Stimulated activated CD8-positive, alpha-beta memory T cell treated with anti-CD3 and anti-CD28 coated beads, Interleukin-12 subunit alpha, Interleukin-12 subunit beta, amount 100 ng/mL, for 24 hours (primary cell): ENCODE measurements at regions not wholly inside any gene's neighbourhood (a gene's known extent, or its start where the extent isn't known, plus 50 kb on each side); places are given as distances from the start of the nearest gene placed in this dataset.

Source experiments
- DNase-seq: peaks from one replicate; pipeline ENCODE4 v3.0.0-alpha.2; 2020; ENCODE audit errors: extremely low read depth

DNA sequence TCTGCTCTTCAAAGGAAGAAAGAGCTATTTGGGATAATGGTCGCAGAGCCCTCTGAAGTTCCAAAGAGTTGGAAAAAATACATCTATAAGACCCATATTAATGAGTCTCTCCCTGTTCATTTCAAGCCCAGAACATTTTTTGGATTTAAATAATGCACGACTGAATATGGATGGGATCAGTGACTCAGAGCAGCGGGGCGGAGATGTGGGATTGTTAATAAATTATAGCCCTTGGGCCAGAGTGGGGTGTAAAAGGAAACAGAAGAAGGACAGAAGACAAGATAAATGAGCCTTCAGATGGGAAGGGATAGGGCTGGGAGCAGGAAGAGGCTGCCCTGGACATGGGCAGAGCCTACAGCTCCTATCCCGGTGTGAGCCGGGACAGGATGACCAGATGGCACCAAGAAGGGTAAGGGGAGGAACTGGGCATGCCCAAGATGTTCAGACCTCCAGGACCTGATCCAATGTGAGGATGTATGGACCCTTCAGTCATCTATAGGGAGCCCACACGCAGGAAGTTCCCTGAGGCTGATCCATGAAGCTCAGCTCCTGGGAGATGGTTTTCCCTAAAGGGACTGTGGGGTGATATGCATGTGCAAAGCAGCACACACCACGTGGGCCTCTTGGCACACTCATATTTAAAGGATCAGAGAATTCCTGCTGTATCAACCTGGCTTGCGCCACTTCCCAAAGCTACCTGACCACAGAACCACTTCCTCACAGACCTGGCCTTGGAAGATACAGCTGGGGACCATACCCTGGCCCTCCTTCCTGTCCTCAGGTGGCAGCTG lies 96.1 kb upstream of the PLXNA4 start:
- no peak for DNase-seq

DNA sequence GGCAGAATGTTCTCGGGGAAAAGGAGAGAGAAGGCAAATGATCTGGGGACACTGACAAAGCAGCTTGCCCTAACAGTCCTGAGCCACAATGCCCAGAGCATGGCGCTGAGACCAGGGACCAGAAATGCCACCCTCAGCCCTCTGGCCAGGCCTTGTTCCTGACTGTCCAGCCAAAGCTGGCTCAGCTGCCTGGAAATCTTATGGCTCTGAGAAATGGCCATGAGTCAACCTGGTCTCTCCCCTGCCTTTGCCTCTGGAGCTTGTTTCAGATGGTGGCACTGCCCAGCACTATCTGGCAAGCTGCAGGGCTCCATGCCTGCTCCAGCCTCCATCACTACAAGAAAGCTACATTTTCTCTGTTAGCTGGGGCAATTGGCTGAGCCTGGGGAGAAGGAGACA lies 90.5 kb upstream of the PLXNA4 start:
- DNase-seq, result no peak

GRCh38 chr7:132666071-132666773 lies 90.0 kb upstream of the PLXNA4 start:
- no peak for DNase-seq

- no peak for DNase-seq
These were observed 80.8 kb upstream of the PLXNA4 start for GRCh38 chr7:132656846-132657776.

- DNase-seq, result no peak
These were observed 80.1 kb upstream of the PLXNA4 start for GRCh38 chr7:132656341-132656740.

DNA sequence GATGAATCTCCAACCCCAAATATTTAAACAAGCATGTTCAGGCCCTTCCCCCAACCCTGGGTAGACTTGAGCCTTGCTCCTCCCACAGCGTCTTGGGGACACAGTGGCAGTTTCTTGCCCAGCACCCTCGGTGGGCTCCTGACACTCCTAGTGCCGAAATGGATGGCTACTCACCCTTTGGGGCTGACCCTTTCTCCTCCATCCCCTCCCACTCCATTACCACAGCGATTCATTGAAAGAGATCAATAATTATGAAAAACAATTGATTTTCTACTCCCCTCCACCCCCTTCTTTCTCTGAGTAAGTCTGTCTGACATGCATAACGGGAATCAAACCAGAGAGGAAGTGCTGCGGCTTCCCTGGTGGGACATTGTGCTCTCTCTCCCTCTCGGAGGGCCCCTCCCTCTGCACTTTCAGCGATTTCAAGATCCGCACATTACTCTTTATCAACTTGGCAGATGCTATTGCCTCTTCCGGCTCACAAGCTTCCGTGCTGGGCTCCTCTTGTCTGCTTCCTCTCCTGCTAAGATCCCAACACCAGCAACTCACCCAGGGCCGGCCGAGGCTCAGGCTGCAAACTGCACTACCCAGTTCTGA lies 79.0 kb upstream of the PLXNA4 start:
- peak; percentile 8 for DNase-seq

DNA sequence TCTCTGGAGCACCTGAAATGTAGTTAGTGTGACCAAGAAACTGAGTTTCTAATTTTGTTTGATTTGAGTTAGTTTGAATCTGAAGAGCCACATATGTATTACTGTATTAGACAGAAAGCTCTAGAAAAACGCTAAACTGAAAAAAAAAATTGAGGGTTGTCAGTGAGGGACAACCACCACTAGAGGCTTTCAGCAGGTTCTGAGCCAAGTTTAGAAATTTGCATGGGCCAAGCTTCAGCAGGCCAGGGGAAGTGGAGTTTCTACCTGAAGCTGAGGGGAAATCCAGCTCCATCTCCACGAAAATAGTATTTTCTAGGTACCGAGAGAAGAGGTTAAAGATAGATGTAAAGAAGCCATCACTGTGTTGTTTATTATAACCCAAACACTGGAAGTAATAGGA lies 77.9 kb upstream of the PLXNA4 start:
- no peak for DNase-seq

GRCh38 chr7:132653366-132653930 lies 77.2 kb upstream of the PLXNA4 start:
- DNase-seq, result no peak

DNA sequence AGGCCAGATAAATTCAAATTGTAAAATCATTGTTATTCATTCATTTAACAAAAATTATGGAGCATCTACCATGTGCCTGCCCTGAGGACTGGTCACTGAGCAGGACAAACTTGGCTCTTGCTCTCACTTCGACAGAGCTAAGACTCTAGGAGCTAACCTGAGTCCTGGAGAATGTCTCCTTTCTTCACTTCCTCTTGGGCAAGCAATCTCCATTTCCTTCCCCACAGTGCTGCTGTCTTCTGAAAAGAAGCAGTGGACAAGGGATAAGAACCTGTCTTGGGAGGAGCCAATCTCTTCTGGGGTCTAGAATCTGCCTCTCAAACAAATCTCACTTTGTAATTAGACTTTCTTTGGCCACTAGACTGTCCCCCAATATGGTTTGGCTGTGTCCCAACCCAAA lies 76.2 kb upstream of the PLXNA4 start:
- no peak for DNase-seq

DNA sequence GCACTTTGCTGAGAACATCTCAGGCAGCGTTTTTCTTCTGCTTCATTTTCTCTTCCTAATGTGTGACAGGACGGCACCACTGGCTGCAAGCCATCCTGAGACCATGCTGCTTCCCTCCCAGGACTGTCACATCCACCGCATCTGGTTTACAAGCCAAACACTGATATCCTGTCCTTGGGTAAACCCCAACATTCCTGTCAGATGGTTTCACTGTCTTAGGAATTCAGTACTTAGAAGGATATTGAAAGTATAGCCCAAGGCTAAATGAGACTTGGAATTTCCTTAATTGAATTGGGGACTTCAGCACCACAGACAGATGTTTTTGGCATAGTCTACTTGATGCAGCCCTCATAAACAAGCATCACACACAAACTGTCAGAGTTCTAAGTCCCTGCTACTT lies 74.2 kb upstream of the PLXNA4 start:
- no peak for DNase-seq

GRCh38 chr7:132647311-132647710 lies 71.0 kb upstream of the PLXNA4 start:
- DNase-seq, result no peak

- no peak for DNase-seq
These were observed 69.8 kb upstream of the PLXNA4 start for GRCh38 chr7:132646052-132646451.

DNA sequence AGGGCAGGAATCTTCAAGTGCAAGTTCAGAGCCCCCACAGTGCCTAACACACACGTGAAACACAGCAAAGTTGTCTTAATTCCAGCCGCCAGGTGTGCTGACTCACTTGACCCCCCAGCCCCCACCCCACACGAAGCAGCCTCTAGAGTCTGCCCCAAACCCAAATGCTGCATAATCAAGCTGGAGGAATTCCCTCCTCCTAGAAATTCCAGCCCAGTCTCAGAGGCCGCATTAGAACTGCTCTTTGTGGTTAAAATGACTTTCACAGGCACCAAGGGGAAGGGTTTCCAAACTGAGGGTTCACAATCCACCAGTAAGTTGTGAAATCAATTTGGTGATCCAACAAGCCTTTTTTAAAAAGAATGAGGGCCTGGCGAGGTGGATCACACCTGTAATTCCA lies 67.0 kb upstream of the PLXNA4 start:
- no peak for DNase-seq

DNA sequence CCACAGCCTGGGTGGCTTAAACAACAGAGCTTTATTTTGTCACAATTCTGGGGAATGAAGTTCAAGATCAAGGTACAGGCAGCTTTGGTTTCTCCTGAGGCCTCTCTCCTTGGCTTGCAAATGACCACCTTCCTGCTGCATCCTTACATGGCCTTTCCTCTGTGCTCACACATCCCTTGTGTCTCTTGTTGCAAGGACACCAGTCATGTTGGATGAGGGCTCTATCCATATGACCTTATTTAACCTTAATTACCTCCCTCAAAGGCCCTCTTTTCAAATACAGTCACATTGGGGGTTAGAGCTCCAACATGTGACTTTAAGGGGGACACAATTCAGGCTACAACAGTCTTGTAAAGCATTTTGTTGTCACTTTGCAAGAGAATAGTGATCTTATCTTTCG lies 65.0 kb upstream of the PLXNA4 start:
- no peak for DNase-seq

DNA sequence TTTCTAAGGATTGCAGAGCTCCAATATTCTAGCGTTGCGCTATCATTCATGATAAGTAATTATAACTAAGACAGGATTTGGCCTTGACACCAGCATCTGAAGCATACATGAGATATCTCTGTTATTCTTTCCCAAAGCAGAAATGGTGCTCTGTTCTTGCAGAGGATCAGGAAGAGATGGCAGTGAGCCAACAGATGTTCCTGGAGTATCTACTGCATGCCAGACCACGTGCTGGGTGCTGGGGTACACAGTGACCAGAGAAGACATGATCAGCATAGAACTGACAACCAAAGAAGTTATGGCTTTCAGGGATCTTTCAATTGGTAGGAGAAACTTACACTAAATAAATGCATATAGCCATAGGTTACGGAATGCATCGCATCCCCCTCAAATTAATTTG lies 63.7 kb upstream of the PLXNA4 start:
- no peak for DNase-seq

DNA sequence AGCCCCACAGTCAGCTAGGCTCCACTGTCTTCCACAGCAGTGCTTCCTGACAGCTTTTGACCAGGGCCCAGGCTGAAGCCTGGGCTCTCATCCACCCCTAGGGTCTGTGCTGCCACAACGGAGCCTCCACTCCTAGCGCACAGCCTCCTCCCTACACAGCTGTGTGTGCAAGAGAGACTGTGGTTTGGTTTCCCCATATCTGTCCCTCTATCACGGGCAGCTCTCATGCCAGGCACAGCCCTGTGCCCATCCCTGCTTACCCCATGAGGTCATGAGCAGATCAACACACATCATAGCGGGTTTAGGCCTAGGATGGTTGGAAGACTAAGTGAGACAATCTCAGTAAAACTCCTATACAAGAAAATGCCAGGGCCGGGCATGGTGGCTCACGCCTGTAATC lies 61.7 kb upstream of the PLXNA4 start:
- DNase-seq, result no peak

DNA sequence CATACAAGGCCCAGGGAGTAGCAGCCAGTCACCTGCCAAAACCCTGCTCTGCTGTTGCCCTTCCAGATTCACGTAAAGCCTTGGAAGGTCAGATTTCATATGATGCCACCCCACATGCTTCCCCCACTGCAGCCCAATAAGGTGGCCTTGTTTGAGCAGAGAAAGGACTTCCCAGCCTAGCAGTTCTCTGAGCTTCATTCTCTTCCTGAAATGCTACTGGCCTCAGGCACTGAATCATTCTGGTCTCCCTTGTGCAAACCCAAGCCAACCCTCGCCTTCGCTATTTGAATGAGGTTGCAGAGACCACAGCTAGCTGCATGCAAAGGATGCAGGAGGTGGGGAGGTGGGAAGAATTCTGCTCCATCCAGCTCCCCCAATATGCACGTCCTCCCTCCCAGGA lies 60.3 kb upstream of the PLXNA4 start:
- no peak for DNase-seq

- DNase-seq, result no peak
These were observed 58.9 kb upstream of the PLXNA4 start for GRCh38 chr7:132635127-132635526.

- DNase-seq, result no peak
These were observed 54.6 kb upstream of the PLXNA4 start for GRCh38 chr7:132630834-132631233.
